ENCODE measurements at regions not wholly inside any gene's neighbourhood (a gene's known extent, or its start where the extent isn't known, plus 50 kb on each side); places are given as distances from the start of the nearest gene placed in this dataset.

DNA sequence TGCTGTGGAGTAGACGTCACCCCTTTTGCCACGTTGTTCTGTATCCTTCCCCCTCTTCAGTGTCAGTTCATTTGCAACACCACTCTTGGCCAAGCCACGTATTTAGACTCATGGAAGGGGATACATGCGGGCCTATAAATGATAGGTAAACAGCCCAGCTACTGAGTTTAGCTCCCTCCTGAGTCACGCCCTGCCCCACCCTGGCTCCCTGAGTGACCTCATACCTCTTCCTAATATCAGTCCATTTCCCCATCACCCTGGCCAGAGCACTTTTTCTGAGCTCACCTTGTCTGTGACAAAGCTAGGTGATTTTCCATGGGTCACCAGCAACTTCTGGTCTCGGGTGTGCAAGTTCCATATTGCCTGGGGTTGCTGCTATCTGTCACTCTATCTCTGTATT is 147.2 kb upstream of the MAF start:
- no peak for DNase-seq

DNA sequence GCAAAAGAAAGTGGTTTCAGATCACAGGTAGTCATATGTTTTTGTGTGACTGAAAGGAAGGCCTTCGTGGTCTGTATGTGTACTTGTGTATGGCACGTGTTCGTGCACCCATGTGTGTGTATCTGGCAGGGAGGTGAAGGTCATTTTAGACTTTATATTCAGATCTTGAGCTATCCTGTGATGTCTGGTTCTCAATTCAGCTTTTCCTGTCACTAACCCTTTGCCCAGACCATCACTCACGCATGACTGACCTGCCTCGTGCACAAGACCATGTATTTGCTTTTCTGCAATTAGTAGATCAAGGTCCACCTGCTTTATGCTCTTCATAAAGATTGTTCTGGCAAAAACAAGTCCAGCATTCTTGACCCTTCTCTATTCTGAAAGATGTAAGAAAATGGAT is 139.7 kb upstream of the MAF start:
- DNase-seq, result no peak

DNA sequence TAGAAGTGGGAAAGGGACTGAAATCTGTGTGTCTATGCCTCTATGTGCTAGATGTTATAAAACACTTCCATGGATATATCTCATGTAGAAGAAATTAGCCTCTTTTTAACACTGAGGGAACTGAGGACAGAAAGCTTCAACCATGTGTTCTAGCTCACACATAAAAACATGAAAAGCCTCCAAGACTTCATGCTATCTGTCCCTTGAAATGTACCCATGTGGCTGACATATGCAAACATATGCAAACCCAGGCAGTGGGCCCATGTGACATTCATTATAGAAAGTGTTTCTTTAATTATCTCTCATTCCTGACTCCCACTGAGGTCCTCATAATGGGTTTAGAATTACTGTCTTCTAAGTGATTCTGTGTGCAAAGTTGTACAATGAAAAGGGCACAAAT is 134.7 kb upstream of the MAF start:
- no peak for DNase-seq

DNA sequence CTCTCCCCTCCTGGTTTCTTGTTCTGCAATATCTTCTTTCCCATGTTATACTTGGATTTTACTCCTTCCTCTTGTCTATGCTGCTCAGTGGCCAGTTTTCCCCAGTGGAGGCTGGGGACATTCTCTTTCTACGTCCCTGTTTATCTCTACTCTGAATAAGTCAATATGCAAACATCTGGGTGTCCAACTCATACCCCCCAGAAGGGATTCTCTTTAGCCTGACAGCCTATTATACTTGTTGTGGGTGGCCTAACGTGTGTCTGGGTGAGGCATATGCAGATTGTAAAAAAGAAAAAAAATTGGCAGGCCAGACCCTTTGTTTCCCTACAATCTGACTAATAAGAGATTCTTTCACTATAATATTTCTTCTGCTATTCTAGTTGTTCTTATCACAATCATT is 134.2 kb upstream of the MAF start:
- DNase-seq, result no peak

DNA sequence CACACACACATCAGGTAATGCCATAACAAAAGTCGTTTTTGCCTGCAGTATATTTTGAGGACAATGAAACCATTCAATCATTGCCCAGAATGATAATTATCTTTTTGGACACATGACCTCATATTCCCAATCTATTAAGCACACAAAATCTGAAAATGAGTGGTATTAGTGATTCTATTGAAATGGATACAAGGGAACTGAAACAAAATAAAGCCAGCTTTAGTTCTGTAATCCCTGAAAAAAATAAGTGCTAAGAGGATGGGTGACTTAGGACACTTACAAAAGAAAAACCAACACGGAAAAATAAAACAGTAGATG is 128.3 kb upstream of the MAF start:
- no peak for DNase-seq

DNA sequence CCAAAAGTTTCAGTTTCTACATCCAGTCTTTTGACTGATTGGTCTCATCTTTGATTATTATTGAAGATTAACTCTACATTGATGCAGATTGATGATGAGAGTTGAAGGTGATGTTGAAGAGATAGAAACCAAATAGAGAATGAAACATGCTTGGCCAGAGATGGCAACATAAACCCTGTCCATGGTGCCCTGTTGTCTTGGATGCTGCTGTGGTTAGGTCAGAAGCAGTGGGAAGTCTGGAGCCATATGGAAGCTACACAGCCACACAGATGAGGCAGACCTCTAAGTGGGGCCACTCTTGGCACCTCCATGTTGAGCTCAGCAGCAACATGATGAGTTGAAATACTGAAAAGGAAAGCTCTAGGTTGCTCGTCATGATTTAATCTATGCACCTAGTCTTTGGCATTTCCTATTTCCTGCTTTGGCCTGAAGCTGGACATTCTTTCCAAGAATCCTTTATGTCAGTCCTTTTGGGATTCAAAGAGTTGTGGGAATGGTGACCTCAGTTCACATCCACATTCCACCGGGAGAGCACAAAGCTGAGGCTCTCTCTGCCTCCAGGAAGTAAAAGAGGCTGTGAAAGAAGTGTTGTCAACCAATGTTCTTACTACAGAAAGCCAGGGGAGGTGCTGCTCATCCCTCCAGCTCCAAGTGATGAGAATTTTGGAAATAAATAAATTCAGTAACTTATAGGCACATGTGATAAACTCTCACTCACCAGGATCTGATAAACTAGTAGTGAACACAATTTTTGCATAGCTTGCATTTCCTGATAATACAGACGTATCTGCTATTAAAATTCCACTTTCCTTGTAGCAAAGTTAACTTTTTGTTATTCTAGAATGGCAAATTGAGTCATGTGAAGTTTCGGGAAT is 127.7 kb upstream of the MAF start:
- no peak for DNase-seq

DNA sequence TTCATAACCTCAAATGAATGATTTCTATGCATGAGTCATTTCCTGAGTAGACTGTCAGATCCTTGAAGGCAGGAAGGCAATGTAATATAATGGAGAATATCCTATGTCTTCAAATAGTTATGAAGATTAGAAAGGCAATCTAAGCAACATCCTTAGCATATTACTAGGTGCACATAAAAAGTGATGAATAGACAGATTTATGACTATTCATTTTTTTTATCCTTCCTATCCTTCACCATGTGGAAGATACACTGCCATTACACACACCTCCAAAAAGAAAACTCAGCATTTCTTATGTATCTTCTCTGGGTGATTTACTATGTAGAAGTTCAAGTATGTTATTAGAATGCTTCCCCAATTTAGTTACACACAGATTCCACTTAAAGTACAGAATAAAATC is 126.4 kb upstream of the MAF start:
- no peak for DNase-seq

DNA sequence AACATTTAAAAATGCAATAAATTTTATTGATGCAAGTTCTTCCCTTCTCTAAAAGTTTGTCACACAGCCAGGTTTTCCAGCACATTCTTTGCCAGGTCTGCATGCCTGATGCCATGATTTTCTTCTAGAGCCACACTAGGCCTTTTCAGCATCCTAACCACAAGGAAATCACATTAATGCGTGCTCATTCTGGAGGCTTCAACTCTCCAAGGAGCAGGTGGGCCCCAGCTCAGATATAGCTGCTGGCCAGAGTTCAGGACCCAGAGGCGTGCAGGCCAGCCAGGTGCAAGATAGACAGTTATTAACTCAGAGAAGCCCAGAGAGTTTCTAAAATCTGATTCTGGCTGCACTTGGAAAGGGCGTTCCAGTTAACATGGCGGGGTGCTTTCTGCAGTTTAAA is 124.5 kb upstream of the MAF start:
- DNase-seq, result peak; percentile 45

DNA sequence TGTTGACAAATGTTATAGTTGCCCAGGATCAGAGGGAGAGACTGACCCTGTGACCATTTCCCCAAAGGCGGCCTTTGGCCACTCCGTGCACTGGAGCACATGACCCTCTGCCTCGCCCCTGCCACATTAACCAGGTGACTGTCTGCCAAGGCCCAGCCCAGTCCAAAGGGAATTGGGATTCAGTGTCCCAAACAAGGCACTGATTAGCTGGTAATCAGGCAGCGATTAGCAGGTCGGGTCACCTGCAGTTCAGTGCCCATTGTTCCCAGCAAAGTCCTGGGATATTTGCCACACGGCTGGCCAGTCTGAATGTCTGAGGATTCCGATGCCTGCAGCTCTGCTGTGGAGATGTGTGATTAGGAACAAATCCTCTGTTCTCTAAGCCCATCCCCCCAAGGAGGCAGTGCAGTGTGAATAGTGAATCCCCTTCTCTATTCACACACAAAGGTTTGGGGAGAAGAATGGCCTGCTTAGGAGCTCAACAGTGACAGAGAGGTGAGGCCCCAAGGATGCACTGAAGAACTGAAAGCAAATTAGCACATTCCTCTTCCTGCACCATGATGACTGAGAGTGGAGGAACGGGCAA is 123.1 kb upstream of the MAF start:
- DNase-seq, result no peak

DNA sequence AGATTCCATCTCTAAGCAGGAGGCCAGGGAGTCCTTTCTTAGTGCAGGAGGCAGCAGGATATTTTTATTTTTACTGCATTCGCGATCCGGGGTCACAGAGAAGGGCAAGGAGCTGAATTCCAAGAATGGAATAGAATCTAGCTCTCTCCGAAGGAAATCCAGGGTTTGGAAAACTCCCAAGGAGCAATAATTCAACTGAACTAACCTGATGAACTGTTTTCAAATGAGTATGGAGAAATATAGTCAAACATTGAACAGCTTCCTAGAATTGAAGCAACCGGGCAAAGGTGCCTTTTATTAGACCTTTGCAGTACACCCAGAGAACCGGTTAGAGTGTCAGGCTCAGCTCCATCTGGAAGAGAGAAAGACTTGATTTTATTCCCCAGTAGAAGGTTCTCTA is 120.7 kb upstream of the MAF start:
- peak; percentile 63 for DNase-seq

DNA sequence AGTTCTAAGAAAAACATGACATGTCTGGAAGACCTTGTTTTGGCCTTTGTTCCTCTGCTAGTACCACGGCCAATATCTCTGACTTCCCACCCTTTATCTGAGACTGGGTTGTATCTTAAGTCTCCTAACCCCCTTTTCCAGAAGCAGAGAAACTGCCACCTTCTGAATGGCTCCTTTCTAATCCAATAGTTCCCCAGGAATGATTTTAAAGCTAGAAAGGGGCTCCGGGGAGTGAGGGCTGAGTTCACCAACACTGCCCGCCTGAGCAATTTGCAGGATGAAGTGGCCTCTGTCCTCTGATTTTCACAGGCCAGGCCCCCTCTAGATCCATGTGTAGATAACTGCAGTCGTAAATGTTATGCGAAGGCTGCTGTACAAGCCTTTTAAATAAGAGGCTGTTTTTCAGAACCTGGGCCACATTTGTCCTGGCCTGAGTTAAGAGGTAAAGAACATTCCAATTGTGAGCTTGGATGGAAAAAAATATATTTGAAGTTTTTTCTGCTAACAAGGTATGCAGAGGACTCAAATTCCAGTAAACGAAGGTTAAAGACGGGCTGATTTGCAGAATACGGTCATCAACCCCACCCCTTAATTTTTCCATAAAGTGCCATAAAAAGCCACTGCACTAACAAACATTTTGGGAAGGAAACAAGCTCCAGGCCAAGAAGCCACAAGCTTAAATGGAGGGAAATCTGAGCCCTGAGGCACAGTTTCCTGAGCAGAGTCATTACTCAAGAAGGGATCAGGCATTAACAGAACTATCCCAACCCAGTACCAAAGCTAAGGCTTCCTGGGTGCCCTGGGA is 117.0 kb upstream of the MAF start:
- peak; percentile 45 for DNase-seq

DNA sequence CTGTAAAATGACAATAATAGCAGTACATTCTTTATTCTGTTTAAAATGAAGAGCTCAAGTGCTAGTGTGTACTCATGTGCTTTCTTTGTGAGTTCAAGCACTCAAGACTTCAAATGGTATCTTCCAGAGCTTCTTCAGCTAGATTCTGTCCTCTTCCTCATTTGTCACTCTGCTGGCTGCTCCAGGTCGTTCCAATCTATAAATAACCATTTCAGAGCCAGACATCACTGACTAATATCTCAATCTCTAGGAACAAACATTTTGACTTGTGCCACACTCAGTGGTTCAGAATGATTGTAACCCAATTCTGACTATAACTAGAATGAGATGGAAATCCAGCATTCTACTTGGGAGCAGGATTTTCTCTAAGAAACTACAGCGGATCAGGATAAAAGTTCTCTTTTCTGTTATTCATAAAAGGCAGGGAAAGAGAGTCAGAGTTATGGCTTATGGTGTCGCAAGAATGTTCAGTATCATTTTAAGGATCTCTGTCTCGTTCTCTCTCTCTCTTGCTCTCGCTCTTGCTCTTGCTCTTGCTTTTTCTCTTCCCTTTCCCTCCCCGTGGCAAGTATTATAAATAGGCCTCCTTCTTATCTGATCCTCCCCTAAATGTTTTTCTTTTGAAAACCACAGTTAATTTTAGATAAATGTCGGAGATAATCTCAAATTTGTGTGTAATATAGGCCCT is 116.3 kb upstream of the MAF start:
- DNase-seq, result no peak

DNA sequence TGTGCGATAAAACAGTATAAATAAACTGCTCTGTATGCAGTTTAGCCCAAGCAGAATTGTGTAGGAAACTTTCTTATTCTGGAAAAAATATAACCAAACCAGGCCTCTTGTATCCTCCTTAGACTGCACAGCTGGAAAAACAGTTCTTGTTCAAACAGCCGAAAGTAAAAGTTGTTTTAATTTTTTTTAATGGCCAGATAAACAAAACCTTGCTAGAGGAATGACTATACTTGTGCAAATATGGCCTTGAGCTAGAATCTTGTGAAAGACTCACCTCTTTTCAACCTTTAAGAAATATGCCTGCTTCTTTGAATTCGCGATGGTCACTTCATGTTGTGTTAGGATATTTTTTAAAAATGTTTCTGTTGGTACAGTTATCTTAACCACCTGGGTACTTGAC is 114.5 kb upstream of the MAF start:
- no peak for DNase-seq

DNA sequence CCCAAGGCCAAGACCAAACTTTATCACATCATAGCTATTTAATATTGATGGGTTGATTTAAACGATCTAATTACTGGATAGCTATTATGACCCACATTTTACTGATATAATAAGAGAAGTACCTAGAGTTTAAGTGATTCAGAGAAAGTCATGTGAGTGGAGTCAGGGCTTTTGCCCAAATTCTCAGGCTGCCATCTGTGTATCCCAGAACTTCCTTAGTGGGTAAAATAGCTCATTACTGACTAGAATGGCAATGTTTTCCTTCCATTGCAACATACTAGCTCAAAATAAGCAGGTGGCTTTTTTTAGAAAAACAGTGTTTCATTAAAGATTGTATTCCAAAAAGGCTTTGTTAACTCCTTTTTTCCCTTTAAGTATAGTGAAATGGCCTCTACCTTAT is 113.9 kb upstream of the MAF start:
- DNase-seq, result no peak

DNA sequence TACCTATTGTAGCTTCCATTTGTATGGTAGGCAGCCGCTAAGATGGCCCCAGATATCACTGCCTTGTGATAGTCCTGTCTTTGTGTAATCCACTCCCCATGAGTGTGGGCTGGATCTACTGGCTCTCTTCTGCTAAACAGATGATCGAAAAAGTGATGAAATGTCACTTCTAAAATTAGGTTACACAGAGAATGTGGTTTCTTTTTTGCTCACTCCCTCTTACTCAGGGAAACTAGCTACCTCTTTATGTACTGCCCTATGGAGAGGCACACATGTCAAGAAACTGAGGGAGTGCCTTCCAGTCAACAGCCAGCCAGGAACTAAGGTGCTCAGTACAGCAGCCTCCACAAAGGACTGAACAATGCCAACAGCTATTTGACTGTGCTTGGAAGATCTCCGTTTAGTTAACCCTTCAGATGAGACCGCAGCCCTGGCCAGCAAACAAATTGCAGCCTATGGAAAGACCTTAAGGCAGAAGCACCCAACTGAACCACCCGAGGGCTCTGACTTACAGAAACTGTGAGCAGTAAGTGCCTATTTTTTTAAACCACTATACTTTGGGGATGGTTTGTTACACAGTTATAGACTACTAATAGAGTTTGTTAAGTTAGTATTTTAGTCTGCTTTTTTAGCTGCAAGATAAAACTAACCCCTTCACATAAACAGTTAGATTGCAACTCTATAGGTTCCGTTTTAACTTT is 113.2 kb upstream of the MAF start:
- no peak for DNase-seq

DNA sequence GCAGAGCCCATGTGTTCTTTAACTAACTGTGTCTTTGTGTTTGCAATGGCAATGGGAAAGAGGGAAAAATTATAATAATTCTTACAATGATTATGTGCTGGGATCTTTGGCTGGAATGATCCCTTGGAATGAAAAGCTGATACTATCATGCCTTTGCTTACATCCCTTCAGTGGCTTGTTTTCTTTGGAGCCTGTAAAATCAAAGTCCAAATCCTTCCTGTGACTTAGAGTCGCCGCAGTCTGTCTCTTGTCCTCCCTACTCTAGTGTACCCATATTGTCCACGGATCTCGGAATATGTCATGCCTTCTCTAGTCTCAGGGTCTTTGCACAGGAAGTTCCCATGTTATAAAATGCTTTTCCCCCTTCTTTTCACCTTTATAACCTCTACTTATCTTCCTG is 111.7 kb upstream of the MAF start:
- DNase-seq, result no peak

DNA sequence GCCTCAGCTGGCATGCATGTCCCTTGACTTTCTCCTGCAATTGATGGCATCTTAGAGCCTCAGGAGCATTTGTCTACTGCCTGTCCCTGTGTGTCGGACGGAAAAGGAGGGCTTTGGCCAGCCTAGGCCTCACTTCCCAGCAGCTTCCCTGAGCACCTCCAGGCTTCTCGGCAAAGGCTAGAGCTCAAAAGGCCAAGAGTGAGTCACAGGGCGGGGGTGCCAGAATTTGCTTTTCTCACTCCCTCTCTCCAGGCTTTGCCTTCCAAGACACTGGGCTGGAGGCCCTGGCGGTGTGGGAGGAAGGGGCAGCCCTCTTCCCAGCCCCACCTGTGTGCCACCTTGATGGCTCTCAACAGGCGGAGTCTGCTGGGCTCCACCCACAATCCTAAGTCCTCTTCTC is 107.3 kb upstream of the MAF start:
- peak; percentile 51 for DNase-seq

DNA sequence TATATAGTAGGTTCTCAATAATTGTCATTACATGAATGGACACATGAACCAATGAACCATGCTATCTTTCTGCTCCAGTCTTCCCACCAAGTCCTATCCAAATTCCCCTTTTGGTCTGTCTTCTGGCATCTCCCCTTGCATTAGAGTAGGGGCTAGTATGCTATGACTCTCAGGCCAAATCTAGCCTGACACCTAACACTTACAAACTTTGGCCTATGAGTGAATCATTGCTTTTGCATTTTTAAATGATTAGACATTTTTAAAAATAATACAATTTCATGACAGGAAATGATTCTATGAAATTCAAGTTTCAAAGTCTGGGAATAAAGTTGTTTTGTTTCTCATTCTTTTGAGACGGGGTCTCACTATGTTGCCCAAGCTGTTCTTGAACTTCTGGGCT is 102.5 kb upstream of the MAF start:
- no peak for DNase-seq

DNA sequence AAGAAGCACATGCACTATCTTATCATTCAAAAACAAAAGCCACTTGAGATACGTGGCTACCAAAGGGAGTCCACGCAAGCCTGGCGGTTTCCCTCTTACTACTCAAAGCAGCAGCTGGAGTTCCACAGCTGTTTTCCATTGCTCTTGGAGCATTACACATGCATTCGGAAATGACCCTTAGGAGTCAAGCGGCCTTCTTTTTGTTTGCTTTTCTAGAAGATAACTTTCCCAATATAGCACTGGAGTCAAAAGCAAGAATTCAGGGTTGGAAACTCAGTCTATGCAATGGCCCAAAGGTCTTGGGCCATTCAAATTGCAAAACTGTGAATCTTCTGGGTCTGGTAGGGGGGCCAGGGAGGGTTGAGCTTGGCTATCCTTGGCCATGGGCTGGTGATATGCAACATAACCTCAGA is 97.8 kb upstream of the MAF start:
- DNase-seq, result peak; percentile 62

DNA sequence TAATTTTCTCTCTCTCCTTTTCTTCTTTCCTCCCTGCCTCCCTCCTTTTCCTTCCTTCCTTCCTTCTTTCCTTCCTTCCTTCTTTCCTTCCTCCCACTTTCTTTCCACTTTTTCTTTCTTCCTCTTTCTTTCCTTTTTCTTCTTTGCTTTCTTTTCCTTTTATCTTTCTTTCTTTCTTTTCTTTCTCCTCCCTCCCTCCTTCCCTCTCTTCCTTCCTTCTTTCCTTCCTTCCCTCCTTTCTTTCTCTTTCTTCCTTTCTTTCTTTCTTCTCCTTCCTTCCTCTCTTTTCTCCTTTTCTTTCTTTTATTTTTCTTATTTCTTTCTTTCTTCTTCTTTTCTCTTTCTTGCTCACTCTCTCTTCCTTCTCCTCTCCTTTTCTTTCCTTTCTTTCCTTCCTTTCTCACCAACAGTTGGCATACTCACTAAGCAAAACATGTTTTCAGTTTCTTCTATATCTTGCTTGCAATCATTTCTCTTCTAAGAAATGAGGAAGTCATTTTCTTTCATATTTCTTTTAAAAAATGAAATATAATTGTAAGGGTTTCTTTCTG is 97.1 kb upstream of the MAF start:
- no peak for DNase-seq

DNA sequence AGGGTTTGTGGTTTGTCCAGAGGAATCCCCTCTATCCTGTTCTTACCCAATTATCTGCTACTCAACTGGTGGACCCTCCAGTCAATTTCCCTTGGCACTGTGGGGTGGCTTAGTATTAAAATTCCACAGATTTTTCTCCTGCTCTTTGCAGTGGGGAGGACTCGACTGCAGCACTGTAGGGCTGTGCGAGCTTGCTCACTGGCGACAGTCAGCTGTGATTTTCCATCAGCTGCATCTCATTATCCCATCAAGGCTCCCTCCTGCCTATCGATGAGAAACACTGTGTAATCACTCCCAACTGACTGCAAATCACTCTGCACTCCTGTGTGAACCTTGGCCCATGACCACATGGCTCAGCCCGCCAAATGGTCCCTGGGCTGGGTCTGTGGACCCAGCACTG is 90.5 kb upstream of the MAF start:
- DNase-seq, result peak; percentile 71

DNA sequence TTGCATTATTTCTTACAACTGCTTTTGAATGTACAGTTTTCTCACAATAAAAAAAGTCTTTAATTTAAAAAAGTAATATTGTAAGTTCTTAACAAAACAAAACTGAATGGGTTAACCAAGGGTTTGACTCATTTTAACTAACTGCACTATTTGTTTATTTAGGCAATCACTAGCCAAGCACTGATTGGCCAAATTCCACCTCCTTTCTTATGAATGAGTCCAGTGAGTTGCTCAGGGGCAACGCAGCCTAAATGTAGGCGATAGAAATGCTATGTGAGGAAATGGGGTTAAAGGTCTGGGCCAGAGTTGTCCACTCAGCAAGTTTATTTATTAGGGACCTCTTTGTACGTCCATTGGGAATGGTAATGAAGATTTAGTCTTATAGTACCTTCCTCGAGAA is 89.6 kb upstream of the MAF start:
- DNase-seq, result no peak
